Erythroblast (primary cell): ENCODE measurements at regions not wholly inside any gene's neighbourhood (a gene's known extent, or its start where the extent isn't known, plus 50 kb on each side); places are given as distances from the start of the nearest gene placed in this dataset.

Experiments
- GATA1 ChIP-seq: IDR thresholded peaks from 2 replicates; pipeline ENCODE4 v1.6.1; 2011; ENCODE audit warnings: low read depth, mild to moderate bottlenecking, control low read depth, low read length, moderate library complexity
- POLR2A ChIP-seq: IDR thresholded peaks from 2 replicates; pipeline ENCODE4 v1.6.1; 2011; ENCODE audit warnings: mild to moderate bottlenecking, low read length

- TF ChIP-seq POLR2A (no peak), GATA1 (no peak)
Measured at GRCh38 chr17:13337151-13337550, 264.6 kb downstream of the HS3ST3A1 start.
